ENCODE measurements at regions not wholly inside any gene's neighbourhood (a gene's known extent, or its start where the extent isn't known, plus 50 kb on each side); places are given as distances from the start of the nearest gene placed in this dataset.

GRCh38 chr5:167263185-167263584 is 1028.3 kb upstream of the WWC1 start:
- TF ChIP-seq POLR2AphosphoS5 (IDR thresholded peaks at IDR 0.05; ENCODE audit: insufficient read depth, low read depth, low read length) (no peak), CTCF (IDR thresholded peaks at IDR 0.05; ENCODE audit: extremely low read depth in 1 of 2, insufficient read depth in 1 of 2, low read depth in 1 of 2, low read length in 2 of 2) (no peak)

Data from endothelial cell of umbilical vein (primary cell).